Keratinocyte (primary cell): ENCODE measurements at regions not wholly inside any gene's neighbourhood (a gene's known extent, or its start where the extent isn't known, plus 50 kb on each side); places are given as distances from the start of the nearest gene placed in this dataset.

Source experiments
- CTCF ChIP-seq, 3 experiments: IDR thresholded peaks in 1 of 3; conservative IDR thresholded peaks in 1 of 3; optimal IDR thresholded peaks in 1 of 3; 2 replicates in 2 of 3; 3 replicates in 1 of 3; pipeline versions ENCODE3 to v1.5.1; 2011; ENCODE audit warnings: low read length in 3 of 3, mild to moderate bottlenecking in 3 of 3, moderate library complexity in 2 of 3, control low read depth in 1 of 3, inconsistent platforms in 1 of 3; ENCODE audit not compliant: insufficient read depth in 2 of 3; ENCODE audit errors: extremely low read depth in 1 of 3
- EZH2 ChIP-seq: IDR thresholded peaks from one replicate; pipeline ENCODE4 v1.6.1; 2012; ENCODE audit warnings: inconsistent platforms, mild to moderate bottlenecking, low read length, moderate library complexity

- TF ChIP-seq CTCF (optimal IDR thresholded peaks at IDR 0.05 in 1 of 3, IDR thresholded peaks at IDR 0.05 in 1 of 3, conservative IDR thresholded peaks at IDR 0.05 in 1 of 3; ENCODE audit: extremely low read depth in 1 of 3, insufficient read depth in 2 of 3, low read length in 3 of 3) (no peak), EZH2 (no peak)
Observed at GRCh38 chr14:40340708-40341107, 908.5 kb upstream of the FBXO33 start.
